Left lobe of liver (tissue), 2 donors: ENCODE measurements at regions not wholly inside any gene's neighbourhood (a gene's known extent, or its start where the extent isn't known, plus 50 kb on each side); places are given as distances from the start of the nearest gene placed in this dataset.

Source experiments
- ATAC-seq: fragments of 200-7000 bp; cut with Tn5 transposase; one replicate; pipeline ENCODE4 v1.9.1; 2020; ENCODE audit warnings: mild to moderate bottlenecking, moderate library complexity
- DNase-seq: peaks from one replicate; pipeline ENCODE4 v3.0.0-alpha.2; 2020; ENCODE audit warnings: low spot score
- donor health status: DM: no; HTN: no; CAD: no; lungs with moderate emphysema.
- donor health status: DM: no; HTN: yes; CAD: no.

- ATAC-seq (peak; percentile 96), DNase-seq (peak; percentile 85)
Measured at GRCh38 chr12:75908961-75909605, 122.5 kb downstream of the PHLDA1 start.

DNA sequence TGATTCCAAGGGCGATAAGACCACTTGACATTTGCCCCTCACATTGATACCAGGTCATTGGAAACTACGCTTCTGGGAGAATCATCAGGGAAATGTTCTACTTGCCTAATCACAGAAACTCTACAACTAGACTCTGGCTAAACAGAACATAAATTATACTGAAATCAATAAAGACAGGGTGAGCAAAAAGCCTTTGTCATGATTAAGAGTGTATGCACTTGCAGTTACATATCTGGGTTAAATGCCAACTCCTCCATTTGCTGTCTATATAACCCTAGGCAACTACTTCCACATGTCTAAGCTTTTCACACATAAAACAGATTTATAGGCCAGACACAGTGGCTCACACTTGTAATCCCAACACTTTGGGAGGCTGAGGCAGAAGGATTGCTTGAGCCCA is 125.7 kb downstream of the PHLDA1 start:
- no peak for ATAC-seq
- no peak for DNase-seq

GRCh38 chr12:75900781-75901254 is 130.8 kb downstream of the PHLDA1 start:
- ATAC-seq (no peak), DNase-seq (no peak)

GRCh38 chr12:75900226-75900625 is 131.3 kb downstream of the PHLDA1 start:
- no peak for DNase-seq
- no peak for ATAC-seq

- ATAC-seq (no peak), DNase-seq (no peak)
Measured at GRCh38 chr12:75894965-75895754, 136.4 kb downstream of the PHLDA1 start.

- no peak for ATAC-seq
Measured at GRCh38 chr12:75893765-75894164, 137.8 kb downstream of the PHLDA1 start.

GRCh38 chr12:75892731-75893408 is 138.7 kb downstream of the PHLDA1 start:
- DNase-seq (no peak), ATAC-seq (no peak)

More at GRCh38 chr12:75893765-75894164, 137.8 kb downstream of the PHLDA1 start:
- DNase-seq: no peak

GRCh38 chr12:75891072-75891471 is 140.5 kb downstream of the PHLDA1 start:
- no peak for ATAC-seq
- DNase-seq: no peak

DNA sequence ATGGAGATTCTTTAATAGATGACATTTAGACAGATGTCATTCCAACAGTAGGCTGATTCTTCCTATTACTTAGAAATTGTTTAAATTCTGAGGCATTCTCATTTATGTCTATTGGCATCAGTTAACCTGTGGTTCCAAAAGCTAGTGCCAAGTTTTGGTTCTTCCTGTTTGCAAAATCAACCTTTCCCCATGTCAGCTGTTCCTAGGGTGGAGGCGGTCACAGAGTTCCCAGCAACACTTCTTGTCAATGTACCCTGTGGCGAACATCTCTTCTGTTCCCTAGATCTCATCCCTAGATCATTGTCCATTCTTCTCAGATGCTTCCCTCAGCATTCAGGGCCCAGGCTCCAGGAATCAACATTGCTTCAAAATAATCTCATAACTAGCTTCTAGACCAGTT is 140.9 kb downstream of the PHLDA1 start:
- peak; percentile 85 for ATAC-seq
- no peak for DNase-seq

DNA sequence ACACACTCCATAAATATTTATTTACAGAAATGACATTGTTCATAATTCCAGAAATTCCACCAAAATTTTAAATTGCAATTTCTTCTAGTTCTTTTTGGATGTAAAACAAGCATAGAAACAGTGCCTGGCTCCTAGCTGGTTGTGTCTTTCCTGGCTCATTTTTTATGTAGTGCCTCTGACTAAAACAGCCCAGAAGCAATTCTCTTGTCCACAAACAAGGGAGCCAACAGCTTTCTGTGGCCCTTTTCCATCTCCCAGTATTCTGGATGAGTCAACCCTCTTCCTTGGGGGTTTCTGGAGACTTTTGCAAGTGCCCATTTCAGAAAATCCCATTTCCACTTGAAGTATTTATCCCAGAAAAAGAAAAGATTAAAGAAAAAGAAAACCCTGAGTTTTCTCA is 141.4 kb downstream of the PHLDA1 start:
- DNase-seq (no peak), ATAC-seq (no peak)

- DNase-seq (no peak), ATAC-seq (no peak)
Measured at GRCh38 chr12:75888874-75889613, 142.5 kb downstream of the PHLDA1 start.

DNA sequence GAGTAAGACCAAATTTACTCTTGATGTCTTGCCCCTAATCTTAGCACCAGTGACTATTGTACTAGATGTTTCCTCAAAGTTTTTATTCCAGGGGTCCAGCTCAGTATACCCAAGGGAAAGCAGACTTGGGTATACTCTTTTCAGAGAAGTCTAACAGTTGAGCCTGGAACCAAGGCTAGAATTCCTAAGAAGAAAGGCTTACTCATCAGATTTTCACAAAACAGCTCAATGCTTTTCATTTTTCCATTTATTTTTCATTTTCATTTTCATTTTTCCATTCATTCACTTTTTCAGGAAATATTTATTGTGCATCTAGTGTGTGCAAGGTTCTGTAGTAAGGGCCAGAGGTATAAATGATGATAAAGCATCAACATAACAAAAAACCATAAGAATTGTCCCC is 143.2 kb downstream of the PHLDA1 start:
- no peak for DNase-seq
- no peak for ATAC-seq

GRCh38 chr12:75887979-75888378 is 143.6 kb downstream of the PHLDA1 start:
- ATAC-seq (no peak), DNase-seq (no peak)

DNA sequence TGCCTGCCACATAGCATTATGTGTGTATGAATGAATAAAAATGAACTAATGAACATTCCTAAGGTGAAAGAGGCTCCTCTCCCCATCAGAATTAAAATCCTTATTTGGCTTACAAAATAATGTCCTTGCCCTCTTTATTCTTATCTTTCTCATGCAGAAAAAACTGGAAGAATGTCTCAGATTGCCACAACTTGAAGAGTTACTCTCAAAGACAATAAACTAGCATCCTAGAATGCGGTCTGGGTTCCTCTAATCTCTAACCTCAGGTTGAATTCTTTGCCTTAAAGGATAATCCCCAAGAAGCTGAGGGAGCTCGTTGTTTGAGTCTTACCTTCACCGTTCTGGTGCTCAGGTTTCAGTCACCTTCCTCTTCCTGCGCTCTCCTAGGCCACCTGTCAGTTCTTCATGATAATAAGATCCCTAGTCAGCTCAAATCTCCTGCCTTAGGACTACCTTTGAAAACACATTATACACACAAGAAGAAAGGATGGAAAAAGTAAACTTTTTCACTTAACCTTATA is 147.1 kb downstream of the PHLDA1 start:
- DNase-seq: no peak

GRCh38 chr12:75883241-75883640 is 148.3 kb downstream of the PHLDA1 start:
- DNase-seq (no peak), ATAC-seq (no peak)

More for the DNA sequence above, 147.1 kb downstream of the PHLDA1 start:
- no peak for ATAC-seq

GRCh38 chr12:75882421-75882820 is 149.2 kb downstream of the PHLDA1 start:
- no peak for ATAC-seq

DNA sequence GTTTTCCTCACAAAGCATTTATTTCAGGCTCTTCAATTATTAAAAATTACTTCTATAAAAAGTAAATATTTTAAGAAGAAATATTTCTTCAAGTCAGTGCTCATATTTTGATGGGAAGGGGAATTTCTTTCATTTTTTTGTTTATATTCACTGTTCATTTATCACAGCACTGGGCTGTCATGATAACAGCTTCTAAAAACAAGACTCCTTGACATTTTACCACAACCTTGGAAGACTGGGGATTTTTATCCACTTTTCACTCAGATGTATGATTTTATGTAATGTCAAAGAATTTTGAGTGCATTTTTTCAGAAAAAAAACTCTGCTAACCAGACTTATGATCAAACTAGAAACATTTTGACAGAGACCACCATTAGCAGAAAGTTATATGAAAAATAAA is 149.7 kb downstream of the PHLDA1 start:
- ATAC-seq (no peak), DNase-seq (no peak)

More at GRCh38 chr12:75882421-75882820, 149.2 kb downstream of the PHLDA1 start:
- no peak for DNase-seq

GRCh38 chr12:75877763-75878621 is 153.6 kb downstream of the PHLDA1 start:
- DNase-seq: no peak
- ATAC-seq: peak; percentile 77

GRCh38 chr12:75876832-75877762 is 154.5 kb downstream of the PHLDA1 start:
- no peak for ATAC-seq
- no peak for DNase-seq
